ENCODE measurements at regions not wholly inside any gene's neighbourhood (a gene's known extent, or its start where the extent isn't known, plus 50 kb on each side); places are given as distances from the start of the nearest gene placed in this dataset.

GRCh38 chr5:68140763-68141162 is 74.8 kb upstream of the PIK3R1 start (continued):
- TF ChIP-seq REST (IDR thresholded peaks at IDR 0.05; ENCODE audit: low read depth, low read length): no peak

GRCh38 chr5:68139611-68140441 is 75.7 kb upstream of the PIK3R1 start:
- CTCF ChIA-PET: interaction anchor here (1.5 kb wide), 1 partner anchor 27 kb away, joined by 3 read pairs; no protein-coding TSS in a partner anchor
- no peak overlapping the region for H3K27ac ChIP-seq (ENCODE audit: low read depth in 2 of 2, low read length in 1 of 2)
- no peak for DNase-seq
- no peaks in the 10 kb centered on the region for H3K9me3 ChIP-seq
- H3F3A ChIP-seq (replicated peaks; ENCODE audit: insufficient read depth): no peaks in the 10 kb centered on the region
- WGBS (ENCODE audit: low lambda C conversion rate): 53% methylated on average over 3 of the region's 3 CpGs
- no peaks in the 10 kb centered on the region for H3K27me3 ChIP-seq (ENCODE audit: insufficient read depth)
- no peaks in the 10 kb centered on the region for H3K79me2 ChIP-seq (ENCODE audit: insufficient read depth)
- no peak overlapping the region for H3K4me3 ChIP-seq (ENCODE audit: low read depth in 2 of 2, low read length in 1 of 2)
- POLR2A ChIA-PET: no interaction called here
- TF ChIP-seq RFX5 (IDR thresholded peaks at IDR 0.05; ENCODE audit: low read length) (no peak), IRF3 (IDR thresholded peaks at IDR 0.05; ENCODE audit: low read depth, low read length) (no peak), RCOR1 (IDR thresholded peaks at IDR 0.05; ENCODE audit: low read length) (no peak), USF1 (IDR thresholded peaks at IDR 0.05; ENCODE audit: borderline replicate concordance, low read depth) (no peak), FOXJ3 (CRISPR knock-in tag; IDR thresholded peaks at IDR 0.05) (no peak), EP300 (IDR thresholded peaks at IDR 0.05; ENCODE audit: borderline replicate concordance in 1 of 2, low read depth in 1 of 2, low read length in 1 of 2) (no peak), CTCF (IDR thresholded peaks at IDR 0.05) (no peak), USF2 (IDR thresholded peaks at IDR 0.05; ENCODE audit: borderline replicate concordance, low read depth, low read length) (no peak), MXI1 (IDR thresholded peaks at IDR 0.05; ENCODE audit: low read depth, low read length) (no peak), POLR2AphosphoS5 (IDR thresholded peaks at IDR 0.05; ENCODE audit: low read depth, low read length) (no peak), CHD2 (IDR thresholded peaks at IDR 0.05; ENCODE audit: low read length, partially characterized antibody) (no peak), ZBTB33 (IDR thresholded peaks at IDR 0.05; ENCODE audit: borderline replicate concordance, low read depth) (no peak)
- no peaks in the 10 kb centered on the region for H4K20me1 ChIP-seq (ENCODE audit: insufficient read depth)
- no peak overlapping the region for H2AFZ ChIP-seq (ENCODE audit: low read depth)
- H3K9me2 ChIP-seq: no peaks in the 10 kb centered on the region
- no peaks in the 10 kb centered on the region for H3K36me3 ChIP-seq (replicated peaks in 1 of 2; ENCODE audit: control insufficient read depth in 1 of 2, insufficient read depth in 2 of 2, low read length in 1 of 2)
- H3K9ac ChIP-seq: no peak overlapping the region
- H3K4me1 ChIP-seq (ENCODE audit: control insufficient read depth in 1 of 2, insufficient read depth in 2 of 2, low read depth in 1 of 2, low read length in 1 of 2): no peaks in the 10 kb centered on the region
- no peak overlapping the region for H3K4me2 ChIP-seq
